Esophagus muscularis mucosa (tissue), 4 donors: ENCODE measurements at regions not wholly inside any gene's neighbourhood (a gene's known extent, or its start where the extent isn't known, plus 50 kb on each side); places are given as distances from the start of the nearest gene placed in this dataset.

Experiments
- EP300 ChIP-seq: sonication (generic); formaldehyde crosslinking; IDR thresholded peaks from one replicate; pipeline ENCODE4 v1.6.1; 2017; ENCODE audit warnings: antibody characterized with exemption
- POLR2A ChIP-seq: fragments of 450-650 bp; IDR thresholded peaks from one replicate; pipeline ENCODE4 v1.6.1; 2017; ENCODE audit warnings: antibody characterized with exemption, moderate library complexity, mild to moderate bottlenecking, low read depth
- POLR2AphosphoS5 ChIP-seq, 2 donors: sonication (generic); formaldehyde crosslinking; IDR thresholded peaks; one replicate each; pipeline ENCODE4 v1.6.1; 2017; ENCODE audit warnings: antibody characterized with exemption in 2 of 2
- TF ChIP-seq, protein P1 (sequence below), 3 experiments: fragments of 200-600 bp in 2 of 3; fragments of 450-650 bp in 1 of 3; sonication (generic) in 2 of 3; IDR thresholded peaks; one replicate each; pipeline ENCODE4 v1.5.1; 2017 to 2019; ENCODE audit warnings: antibody characterized with exemption in 3 of 3, mild to moderate bottlenecking in 2 of 3, moderate library complexity in 1 of 3

- TF ChIP-seq POLR2A (no peak), POLR2AphosphoS5 (IDR thresholded peaks at IDR 0.05) (no peak), EP300 (no peak)
- TF ChIP-seq, protein P1, sequence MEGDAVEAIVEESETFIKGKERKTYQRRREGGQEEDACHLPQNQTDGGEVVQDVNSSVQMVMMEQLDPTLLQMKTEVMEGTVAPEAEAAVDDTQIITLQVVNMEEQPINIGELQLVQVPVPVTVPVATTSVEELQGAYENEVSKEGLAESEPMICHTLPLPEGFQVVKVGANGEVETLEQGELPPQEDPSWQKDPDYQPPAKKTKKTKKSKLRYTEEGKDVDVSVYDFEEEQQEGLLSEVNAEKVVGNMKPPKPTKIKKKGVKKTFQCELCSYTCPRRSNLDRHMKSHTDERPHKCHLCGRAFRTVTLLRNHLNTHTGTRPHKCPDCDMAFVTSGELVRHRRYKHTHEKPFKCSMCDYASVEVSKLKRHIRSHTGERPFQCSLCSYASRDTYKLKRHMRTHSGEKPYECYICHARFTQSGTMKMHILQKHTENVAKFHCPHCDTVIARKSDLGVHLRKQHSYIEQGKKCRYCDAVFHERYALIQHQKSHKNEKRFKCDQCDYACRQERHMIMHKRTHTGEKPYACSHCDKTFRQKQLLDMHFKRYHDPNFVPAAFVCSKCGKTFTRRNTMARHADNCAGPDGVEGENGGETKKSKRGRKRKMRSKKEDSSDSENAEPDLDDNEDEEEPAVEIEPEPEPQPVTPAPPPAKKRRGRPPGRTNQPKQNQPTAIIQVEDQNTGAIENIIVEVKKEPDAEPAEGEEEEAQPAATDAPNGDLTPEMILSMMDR (IDR thresholded peaks at IDR 0.05): no peak
Measured at GRCh38 chr15:47955021-47955420, 165.8 kb upstream of the SLC24A5 start.
